Aorta (tissue), 5 donors: ENCODE measurements at regions not wholly inside any gene's neighbourhood (a gene's known extent, or its start where the extent isn't known, plus 50 kb on each side); places are given as distances from the start of the nearest gene placed in this dataset.

ENCODE experiments used
- ATAC-seq: fragments of 200-7000 bp; cut with Tn5 transposase; one replicate; pipeline ENCODE4 v1.9.1; 2022; ENCODE audit warnings: moderate library complexity; ENCODE audit not compliant: low FRiP score
- DNase-seq, 2 donors: peaks; one replicate each; pipeline ENCODE4 v3.0.0-alpha.2; 2020
- H3K27ac ChIP-seq, 2 donors: one replicate each; pipeline ENCODE4 v1.5.1; 2013; ENCODE audit warnings: low read length in 2 of 2, mild to moderate bottlenecking in 2 of 2, moderate library complexity in 2 of 2, control low read depth in 1 of 2, inconsistent platforms in 1 of 2, low read depth in 1 of 2
- H3K27me3 ChIP-seq, 2 donors: one replicate each; pipeline ENCODE4 v1.6.1; 2013; ENCODE audit warnings: control low read depth in 1 of 2, low read length in 1 of 2, mild to moderate bottlenecking in 1 of 2, moderate library complexity in 1 of 2; ENCODE audit not compliant: insufficient read depth in 2 of 2, control insufficient read depth in 1 of 2
- H3K36me3 ChIP-seq, 2 donors: one replicate each; pipeline ENCODE4 v1.6.1; 2013; ENCODE audit warnings: control low read depth in 1 of 2, low read length in 1 of 2, mild to moderate bottlenecking in 1 of 2; ENCODE audit not compliant: insufficient read depth in 2 of 2, control insufficient read depth in 1 of 2
- H3K4me1 ChIP-seq, 2 donors: one replicate each; pipeline ENCODE4 v1.6.1; 2013; ENCODE audit warnings: low read length in 2 of 2, control low read depth in 1 of 2, mild to moderate bottlenecking in 1 of 2, moderate library complexity in 1 of 2; ENCODE audit not compliant: insufficient read depth in 2 of 2, control insufficient read depth in 1 of 2
- H3K4me3 ChIP-seq, 2 donors: one replicate each; pipeline ENCODE4 v1.5.1; 2013; ENCODE audit warnings: low read length in 2 of 2, control low read depth in 1 of 2, mild to moderate bottlenecking in 1 of 2
- H3K9me3 ChIP-seq: one replicate; pipeline ENCODE4 v1.6.1; 2013; ENCODE audit warnings: mild to moderate bottlenecking, low read length; ENCODE audit not compliant: control insufficient read depth
- WGBS, 2 donors: extraction: QIAGEN DNeasy Blood & Tissue Kit; methylation state at CpG; one replicate each; pipeline ENCODE4 v1.1.7; 2013; 5-methylcytosine and 5-hydroxymethylcytosine counted together
- intact Hi-C, 2 donors: fragments of 100-400 bp; cut with DNase I; formaldehyde crosslinking; loops; one replicate each; pipeline versions ENCODE4 v1.14.2 to v1.15.0; 2022
- donor health status: healthy with polysubstance abuse.
- donor health status: Bipolar disorder and iron deficiency.
- donor health status: DM: no; HTN: no; CAD: no.
- donor health status: DM: no; HTN: no; CAD: no.
- donor health status: DM: yes; HTN: yes; CAD: no.

- intact Hi-C loops, result loop anchor here (10.0 kb wide), 3 partner anchors 201 to 511 kb away; no protein-coding TSS in a partner anchor
- H3K4me1 ChIP-seq, result peaks cover 0 to 2% of the 10 kb centered on the region in 2 donors
- no peak overlapping the region for H3K27ac ChIP-seq
- H3K9me3 ChIP-seq, result no peaks in the 10 kb centered on the region
- DNase-seq (no peak), ATAC-seq (no peak)
- H3K36me3 ChIP-seq, result no peaks in the 10 kb centered on the region
- H3K4me3 ChIP-seq, result no peak overlapping the region
- H3K27me3 ChIP-seq, result no peaks in the 10 kb centered on the region
- 34 to 51% methylated on average over 7 of the region's 7 CpGs for WGBS, 2 donors
Measured at GRCh38 chr9:115525111-115526058, 407.4 kb upstream of the TNC start.

GRCh38 chr9:115531410-115532125 lies 413.6 kb upstream of the TNC start:
- Histone ChIP-seq H3K36me3 (no peaks in the 10 kb centered on the region), H3K9me3 (no peaks in the 10 kb centered on the region), H3K4me3 (no peak overlapping the region), H3K27ac (no peak overlapping the region), H3K4me1 (no peaks in the 10 kb centered on the region), H3K27me3 (no peaks in the 10 kb centered on the region)
- intact Hi-C loops, result no loop called here
- ATAC-seq (peak; percentile 52), DNase-seq (no peak)
- 8 to 18% methylated on average over 1 of the region's 1 CpG for WGBS, 2 donors

- Histone ChIP-seq H3K36me3 (no peaks in the 10 kb centered on the region), H3K27me3 (no peaks in the 10 kb centered on the region), H3K4me1 (no peaks in the 10 kb centered on the region), H3K9me3 (no peaks in the 10 kb centered on the region), H3K27ac (no peak overlapping the region), H3K4me3 (no peak overlapping the region)
- no peak for DNase-seq
- no peak for ATAC-seq
- intact Hi-C loops, result no loop called here
Measured at GRCh38 chr9:115533511-115533910, 415.6 kb upstream of the TNC start.

GRCh38 chr9:115540091-115540490 lies 422.1 kb upstream of the TNC start:
- 7 to 9% methylated on average over 2 of the region's 2 CpGs for WGBS, 2 donors
- ATAC-seq (no peak), DNase-seq (no peak)
- Histone ChIP-seq H3K27ac (no peak overlapping the region), H3K27me3 (no peaks in the 10 kb centered on the region), H3K4me1 (no peaks in the 10 kb centered on the region), H3K36me3 (no peaks in the 10 kb centered on the region), H3K9me3 (no peaks in the 10 kb centered on the region), H3K4me3 (no peak overlapping the region)
- intact Hi-C loops, result no loop called here

GRCh38 chr9:115543511-115543910 lies 425.6 kb upstream of the TNC start:
- DNase-seq (no peak), ATAC-seq (no peak)
- no peak overlapping the region for H3K27ac ChIP-seq
- H3K9me3 ChIP-seq, result no peaks in the 10 kb centered on the region
- H3K4me1 ChIP-seq, result no peaks in the 10 kb centered on the region
- intact Hi-C loops, result no loop called here
- WGBS, 2 donors, result 93% methylated on average over 1 of the region's 1 CpG
- H3K4me3 ChIP-seq, result no peak overlapping the region
- no peaks in the 10 kb centered on the region for H3K27me3 ChIP-seq
- no peaks in the 10 kb centered on the region for H3K36me3 ChIP-seq

GRCh38 chr9:115548609-115549260 lies 430.8 kb upstream of the TNC start:
- Histone ChIP-seq H3K27ac (no peak overlapping the region), H3K9me3 (no peaks in the 10 kb centered on the region), H3K36me3 (no peaks in the 10 kb centered on the region), H3K4me1 (no peaks in the 10 kb centered on the region), H3K4me3 (no peak overlapping the region), H3K27me3 (peaks cover 0 to 2% of the 10 kb centered on the region in 2 donors)
- ATAC-seq (no peak), DNase-seq (no peak)
- intact Hi-C loops, result no loop called here
- 38 to 64% methylated on average over 2 of the region's 2 CpGs for WGBS, 2 donors

GRCh38 chr9:115551396-115551795 lies 433.4 kb upstream of the TNC start:
- ATAC-seq (no peak), DNase-seq (no peak)
- peaks cover 2% of the 10 kb centered on the region for H3K9me3 ChIP-seq
- H3K27ac ChIP-seq, result no peak overlapping the region
- no peaks in the 10 kb centered on the region for H3K36me3 ChIP-seq
- 15 to 44% methylated on average over 2 of the region's 2 CpGs for WGBS, 2 donors
- intact Hi-C loops, result no loop called here
- H3K4me3 ChIP-seq, result no peak overlapping the region
- H3K27me3 ChIP-seq, result peaks cover 0 to 2% of the 10 kb centered on the region in 2 donors
- no peaks in the 10 kb centered on the region for H3K4me1 ChIP-seq

- no peak for DNase-seq
- Histone ChIP-seq H3K36me3 (no peaks in the 10 kb centered on the region), H3K9me3 (peaks cover 3% of the 10 kb centered on the region), H3K4me3 (no peak overlapping the region), H3K4me1 (no peaks in the 10 kb centered on the region), H3K27me3 (peaks cover 0 to 2% of the 10 kb centered on the region in 2 donors), H3K27ac (no peak overlapping the region)
- intact Hi-C loops, result no loop called here
- WGBS, 2 donors, result 63 to 72% methylated on average over 2 of the region's 2 CpGs
- no peak for ATAC-seq
Measured at GRCh38 chr9:115553060-115553773, 435.3 kb upstream of the TNC start.
